ENCODE measurements at regions not wholly inside any gene's neighbourhood (a gene's known extent, or its start where the extent isn't known, plus 50 kb on each side); places are given as distances from the start of the nearest gene placed in this dataset.

DNA sequence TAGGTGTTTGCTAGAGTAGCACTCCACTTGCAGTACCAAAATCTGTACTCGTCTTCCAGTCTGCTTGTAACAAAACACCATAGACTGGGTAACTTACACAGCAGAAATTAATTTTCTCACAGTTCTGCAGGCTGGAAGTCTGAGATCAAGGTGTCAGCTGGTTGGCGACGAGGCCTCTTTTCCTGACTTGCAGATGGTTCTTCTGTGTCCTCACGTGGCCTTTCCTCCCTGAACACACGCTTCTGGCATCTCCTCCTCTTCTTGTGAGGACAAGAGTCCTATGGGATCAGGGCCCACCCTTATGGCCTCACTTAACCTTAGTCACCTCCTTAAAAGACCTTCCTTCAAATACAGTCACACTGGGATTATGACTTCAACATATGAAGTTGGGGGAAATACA, 493.5 kb upstream of the MYT1L start:
- H3K27ac ChIP-seq = no peak overlapping the region
- 56% methylated on average over 5 of the region's 5 CpGs for WGBS (ENCODE audit: insufficient coverage, low coverage, low lambda C conversion rate, missing lambda C conversion rate)
- TF ChIP-seq, protein P1, sequence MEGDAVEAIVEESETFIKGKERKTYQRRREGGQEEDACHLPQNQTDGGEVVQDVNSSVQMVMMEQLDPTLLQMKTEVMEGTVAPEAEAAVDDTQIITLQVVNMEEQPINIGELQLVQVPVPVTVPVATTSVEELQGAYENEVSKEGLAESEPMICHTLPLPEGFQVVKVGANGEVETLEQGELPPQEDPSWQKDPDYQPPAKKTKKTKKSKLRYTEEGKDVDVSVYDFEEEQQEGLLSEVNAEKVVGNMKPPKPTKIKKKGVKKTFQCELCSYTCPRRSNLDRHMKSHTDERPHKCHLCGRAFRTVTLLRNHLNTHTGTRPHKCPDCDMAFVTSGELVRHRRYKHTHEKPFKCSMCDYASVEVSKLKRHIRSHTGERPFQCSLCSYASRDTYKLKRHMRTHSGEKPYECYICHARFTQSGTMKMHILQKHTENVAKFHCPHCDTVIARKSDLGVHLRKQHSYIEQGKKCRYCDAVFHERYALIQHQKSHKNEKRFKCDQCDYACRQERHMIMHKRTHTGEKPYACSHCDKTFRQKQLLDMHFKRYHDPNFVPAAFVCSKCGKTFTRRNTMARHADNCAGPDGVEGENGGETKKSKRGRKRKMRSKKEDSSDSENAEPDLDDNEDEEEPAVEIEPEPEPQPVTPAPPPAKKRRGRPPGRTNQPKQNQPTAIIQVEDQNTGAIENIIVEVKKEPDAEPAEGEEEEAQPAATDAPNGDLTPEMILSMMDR (IDR thresholded peaks at IDR 0.05) = no peak
- no peak for TF ChIP-seq POLR2A (IDR thresholded peaks at IDR 0.05)
- DNase-seq = no peak
- no peak for ATAC-seq
- no peaks in the 10 kb centered on the region for H3K9me3 ChIP-seq
- H3K27me3 ChIP-seq = no peaks in the 10 kb centered on the region
- no peak overlapping the region for H3K4me3 ChIP-seq
- no peaks in the 10 kb centered on the region for H3K4me1 ChIP-seq
- intact Hi-C loops (cut with DNase I) = no loop called here
- H3K36me3 ChIP-seq = no peaks in the 10 kb centered on the region

DNA sequence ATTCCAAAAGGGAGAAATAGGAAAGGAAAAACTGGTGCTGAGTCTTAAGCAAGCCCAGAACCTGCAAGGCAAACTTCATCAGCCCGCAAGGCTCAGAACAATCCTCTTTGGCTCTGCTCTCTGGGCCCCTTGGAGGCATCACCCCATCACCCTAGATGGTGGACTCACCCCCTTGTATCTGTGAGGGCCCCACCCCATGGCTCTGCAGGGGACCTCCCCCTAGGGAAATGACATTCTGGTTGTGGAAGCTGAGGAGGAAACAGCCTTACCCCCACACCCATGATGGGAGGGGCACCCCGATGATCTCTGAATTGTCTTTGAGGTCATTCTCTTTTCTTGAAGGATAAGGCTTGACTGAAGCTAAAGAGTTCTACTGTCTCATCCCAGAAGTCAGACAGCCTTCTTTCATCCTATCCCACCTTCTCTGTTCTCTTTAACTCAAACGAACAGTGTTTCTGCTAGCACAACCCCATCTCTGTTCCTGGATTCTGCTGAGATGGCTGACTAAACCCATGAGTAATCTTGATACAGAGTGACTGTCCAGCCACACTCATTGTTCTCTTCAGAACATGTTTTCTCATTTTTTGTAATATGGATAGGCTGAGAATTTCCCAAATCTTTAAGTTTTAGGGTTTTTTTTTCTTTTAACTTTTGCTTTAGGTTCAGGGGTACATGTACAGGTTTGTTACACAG, 492.1 kb upstream of the MYT1L start:
- H3K27ac ChIP-seq = no peak overlapping the region
- DNase-seq (no peak), ATAC-seq (no peak)
- no peak overlapping the region for H3K4me3 ChIP-seq
- no peaks in the 10 kb centered on the region for H3K27me3 ChIP-seq
- H3K36me3 ChIP-seq = no peaks in the 10 kb centered on the region
- TF ChIP-seq, protein P1 (IDR thresholded peaks at IDR 0.05) = no peak
- no peak for TF ChIP-seq POLR2A (IDR thresholded peaks at IDR 0.05)
- no peaks in the 10 kb centered on the region for H3K4me1 ChIP-seq
- no peaks in the 10 kb centered on the region for H3K9me3 ChIP-seq
- intact Hi-C loops (cut with DNase I) = no loop called here
- 50% methylated on average over 2 of the region's 3 CpGs for WGBS (ENCODE audit: insufficient coverage, low coverage, low lambda C conversion rate, missing lambda C conversion rate)

DNA sequence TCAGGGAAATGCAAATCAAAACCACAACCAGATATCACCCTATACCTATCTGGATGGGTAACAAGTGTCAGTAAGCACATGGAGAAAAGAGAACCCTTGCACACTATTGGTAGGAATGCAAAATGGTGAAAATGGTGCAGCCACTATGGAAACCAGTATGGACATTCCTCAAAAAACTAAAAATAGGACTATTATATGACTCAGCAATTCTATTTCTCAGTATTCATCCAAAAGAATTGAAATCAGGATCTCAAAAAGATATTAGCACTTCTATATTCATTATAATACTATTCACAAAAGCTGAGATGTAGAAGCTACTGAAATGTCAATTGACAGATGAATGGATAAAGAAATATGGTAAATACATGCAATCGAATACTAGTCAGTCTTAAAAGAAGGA, 491.1 kb upstream of the MYT1L start:
- ATAC-seq (no peak), DNase-seq (no peak)
- Histone ChIP-seq H3K4me3 (no peak overlapping the region), H3K27me3 (no peaks in the 10 kb centered on the region), H3K36me3 (no peaks in the 10 kb centered on the region), H3K9me3 (no peaks in the 10 kb centered on the region), H3K27ac (no peak overlapping the region), H3K4me1 (no peaks in the 10 kb centered on the region)
- intact Hi-C loops (cut with DNase I) = no loop called here
- WGBS (ENCODE audit: insufficient coverage, low coverage, low lambda C conversion rate, missing lambda C conversion rate) = 58% methylated on average over 1 of the region's 1 CpG
- TF ChIP-seq POLR2A (IDR thresholded peaks at IDR 0.05) = no peak
- TF ChIP-seq, protein P1 (IDR thresholded peaks at IDR 0.05) = no peak

DNA sequence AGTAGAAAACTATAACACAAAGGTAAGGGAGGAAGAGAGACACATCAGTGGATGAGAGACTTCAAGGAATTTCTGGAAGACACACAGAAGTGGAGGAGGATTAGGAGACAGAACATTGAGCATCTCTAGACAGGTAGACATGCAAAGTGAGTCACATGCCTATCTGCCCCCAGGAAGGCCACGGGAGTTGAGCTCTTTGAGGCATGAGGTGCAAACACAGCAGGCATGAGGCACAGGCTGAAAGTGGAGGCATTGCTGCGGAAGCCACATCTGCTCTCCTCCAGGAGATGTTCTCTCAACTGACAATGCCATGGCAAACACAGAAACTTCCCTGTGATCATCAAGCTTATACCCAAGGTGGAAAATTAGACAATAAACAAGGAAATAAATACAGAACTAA, 481.6 kb upstream of the MYT1L start:
- ATAC-seq = no peak
- H3K27me3 ChIP-seq = no peaks in the 10 kb centered on the region
- no peak overlapping the region for H3K4me3 ChIP-seq
- H3K36me3 ChIP-seq = no peaks in the 10 kb centered on the region
- no peaks in the 10 kb centered on the region for H3K9me3 ChIP-seq
- TF ChIP-seq POLR2A (IDR thresholded peaks at IDR 0.05) = no peak
- TF ChIP-seq, protein P1 (IDR thresholded peaks at IDR 0.05) = no peak
- no peaks in the 10 kb centered on the region for H3K4me1 ChIP-seq
- intact Hi-C loops (cut with DNase I) = no loop called here
- DNase-seq = no peak
- H3K27ac ChIP-seq = no peak overlapping the region
- 66% methylated on average over 2 of the region's 2 CpGs for WGBS (ENCODE audit: insufficient coverage, low coverage, low lambda C conversion rate, missing lambda C conversion rate)

DNA sequence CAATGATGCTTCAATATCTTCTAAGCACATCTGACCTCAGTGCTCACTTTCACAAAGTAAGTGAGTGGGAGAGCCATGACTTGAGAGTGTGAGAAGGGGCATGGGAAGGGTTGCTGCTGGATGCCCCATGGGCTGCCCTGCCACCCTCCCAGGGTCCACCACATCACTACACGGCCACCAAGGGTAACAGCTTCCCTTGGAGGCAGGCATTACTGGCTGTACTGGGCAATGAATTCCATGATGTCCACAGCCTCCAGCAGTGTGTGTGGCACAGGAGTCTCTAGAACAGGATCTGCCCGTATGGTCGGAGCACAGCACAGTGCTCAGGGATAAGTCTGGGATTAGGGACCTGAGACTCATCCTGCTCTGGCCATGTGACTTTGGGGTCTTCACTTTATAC, 481.0 kb upstream of the MYT1L start:
- no peak for TF ChIP-seq POLR2A (IDR thresholded peaks at IDR 0.05)
- TF ChIP-seq, protein P1 (IDR thresholded peaks at IDR 0.05) = no peak
- intact Hi-C loops (cut with DNase I) = no loop called here
- DNase-seq (no peak), ATAC-seq (no peak)
- Histone ChIP-seq H3K27ac (no peak overlapping the region), H3K9me3 (no peaks in the 10 kb centered on the region), H3K27me3 (no peaks in the 10 kb centered on the region), H3K36me3 (no peaks in the 10 kb centered on the region), H3K4me3 (no peak overlapping the region), H3K4me1 (no peaks in the 10 kb centered on the region)
- WGBS (ENCODE audit: insufficient coverage, low coverage, low lambda C conversion rate, missing lambda C conversion rate) = 0% methylated on average over 1 of the region's 3 CpGs

All from right lobe of liver (tissue), 6 donors.